Sigmoid colon (tissue), 6 donors: ENCODE measurements at regions not wholly inside any gene's neighbourhood (a gene's known extent, or its start where the extent isn't known, plus 50 kb on each side); places are given as distances from the start of the nearest gene placed in this dataset.

Source experiments
- DNase-seq: peaks from one replicate; pipeline ENCODE4 v3.0.0-alpha.2; 2019
- H3K27ac ChIP-seq, 4 donors: fragments of 200-600 bp; sonication (generic); one replicate each; pipeline ENCODE4 v1.5.1; 2016 to 2019; ENCODE audit warnings: mild to moderate bottlenecking in 1 of 4
- H3K27me3 ChIP-seq, 3 donors: fragments of 200-600 bp; sonication (generic); one replicate each; pipeline ENCODE4 v1.5.1; 2019; ENCODE audit warnings: mild to moderate bottlenecking in 1 of 3
- H3K36me3 ChIP-seq, 4 donors: fragments of 200-600 bp; sonication (generic); one replicate each; pipeline ENCODE4 v1.5.1; 2016 to 2019
- H3K4me1 ChIP-seq, 4 donors: fragments of 200-600 bp; sonication (generic); one replicate each; pipeline ENCODE4 v1.5.1; 2017 to 2019
- H3K4me3 ChIP-seq, 4 donors: fragments of 200-600 bp; sonication (generic); one replicate each; pipeline ENCODE4 v1.5.1; 2017 to 2019; ENCODE audit warnings: mild to moderate bottlenecking in 2 of 4, moderate library complexity in 1 of 4
- H3K9me3 ChIP-seq, 4 donors: fragments of 200-600 bp in 3 of 4; sonication (generic) in 3 of 4; one replicate each; pipeline versions ENCODE4 v1.5.1 to v1.6.1; 2013 to 2019
- CTCF ChIP-seq, 4 experiments: fragments of 450-650 bp in 3 of 4; fragments of 200-600 bp in 1 of 4; IDR thresholded peaks; one replicate each; pipeline ENCODE4 v1.5.1; 2016 to 2019; ENCODE audit warnings: antibody characterized with exemption in 4 of 4, mild to moderate bottlenecking in 3 of 4, moderate library complexity in 2 of 4
- EP300 ChIP-seq, 4 donors: sonication (generic); formaldehyde crosslinking; IDR thresholded peaks; one replicate each; pipeline ENCODE4 v1.6.1; 2017; ENCODE audit warnings: antibody characterized with exemption in 4 of 4
- POLR2A ChIP-seq, 2 donors: fragments of 450-650 bp; IDR thresholded peaks; one replicate each; pipeline ENCODE4 v1.6.1; 2016; ENCODE audit warnings: antibody characterized with exemption in 2 of 2, mild to moderate bottlenecking in 2 of 2, moderate library complexity in 2 of 2
- POLR2AphosphoS5 ChIP-seq, 4 donors: sonication (generic); formaldehyde crosslinking; IDR thresholded peaks; one replicate each; pipeline ENCODE4 v1.6.1; 2017; ENCODE audit warnings: antibody characterized with exemption in 4 of 4
- WGBS, 2 donors: extraction: QIAGEN DNeasy Blood & Tissue Kit; methylation state at CpG; one replicate each; pipeline ENCODE4 v1.1.7; 2013; 5-methylcytosine and 5-hydroxymethylcytosine counted together
- intact Hi-C: fragments of 100-400 bp; cut with DNase I; formaldehyde crosslinking; loops from one replicate; pipeline ENCODE4 v1.15.1; 2023
- donor health status: healthy with polysubstance abuse.
- donor health status: healthy.

- Histone ChIP-seq H3K4me1 (no peaks in the 10 kb centered on the region), H3K27me3 (no peaks in the 10 kb centered on the region), H3K36me3 (no peaks in the 10 kb centered on the region), H3K27ac (peak overlapping the region in 2 of 4 donors; percentile 18 to 25), H3K4me3 (no peak overlapping the region), H3K9me3 (no peaks in the 10 kb centered on the region)
- WGBS, 2 donors: 46 to 52% methylated on average over 17 of the region's 17 CpGs
- DNase-seq: peak; percentile 82
- TF ChIP-seq POLR2A (IDR thresholded peaks at IDR 0.05) (no peak), CTCF (IDR thresholded peaks at IDR 0.05) (no peak), POLR2AphosphoS5 (IDR thresholded peaks at IDR 0.05) (no peak), EP300 (IDR thresholded peaks at IDR 0.05) (no peak)
- intact Hi-C loops: no loop called here
These were observed 147.1 kb upstream of the RGMA start for GRCh38 chr15:93235926-93236780.

- no peak overlapping the region for H3K27ac ChIP-seq
- H3K4me3 ChIP-seq: no peak overlapping the region
These were observed 146.3 kb upstream of the RGMA start for GRCh38 chr15:93235269-93235668.

GRCh38 chr15:93233710-93234109 is 144.7 kb upstream of the RGMA start:
- H3K27ac ChIP-seq: no peak overlapping the region
- DNase-seq: no peak
- H3K27me3 ChIP-seq: no peaks in the 10 kb centered on the region
- TF ChIP-seq POLR2AphosphoS5 (IDR thresholded peaks at IDR 0.05) (no peak), EP300 (IDR thresholded peaks at IDR 0.05) (no peak), POLR2A (IDR thresholded peaks at IDR 0.05) (no peak), CTCF (IDR thresholded peaks at IDR 0.05) (no peak)
- H3K4me3 ChIP-seq: no peak overlapping the region
- intact Hi-C loops: no loop called here
- no peaks in the 10 kb centered on the region for H3K9me3 ChIP-seq
- H3K4me1 ChIP-seq: no peaks in the 10 kb centered on the region
- H3K36me3 ChIP-seq: no peaks in the 10 kb centered on the region
- 81 to 92% methylated on average over 4 of the region's 4 CpGs for WGBS, 2 donors

More at GRCh38 chr15:93235269-93235668, 146.3 kb upstream of the RGMA start:
- intact Hi-C loops: no loop called here
- H3K4me1 ChIP-seq: no peaks in the 10 kb centered on the region
- WGBS, 2 donors: 54 to 78% methylated on average over 5 of the region's 5 CpGs
- no peaks in the 10 kb centered on the region for H3K9me3 ChIP-seq
- H3K36me3 ChIP-seq: no peaks in the 10 kb centered on the region
- H3K27me3 ChIP-seq: no peaks in the 10 kb centered on the region
- DNase-seq: no peak
- TF ChIP-seq POLR2A (IDR thresholded peaks at IDR 0.05) (no peak), CTCF (IDR thresholded peaks at IDR 0.05) (no peak), POLR2AphosphoS5 (IDR thresholded peaks at IDR 0.05) (no peak), EP300 (IDR thresholded peaks at IDR 0.05) (no peak)

GRCh38 chr15:93232845-93233244 is 143.8 kb upstream of the RGMA start:
- intact Hi-C loops: no loop called here
- H3K4me3 ChIP-seq: no peak overlapping the region

More at GRCh38 chr15:93232845-93233244, 143.8 kb upstream of the RGMA start:
- no peaks in the 10 kb centered on the region for H3K36me3 ChIP-seq
- no peak overlapping the region for H3K27ac ChIP-seq
- WGBS, 2 donors: 78 to 80% methylated on average over 8 of the region's 8 CpGs
- H3K27me3 ChIP-seq: no peaks in the 10 kb centered on the region
- no peak for TF ChIP-seq CTCF (IDR thresholded peaks at IDR 0.05)
- TF ChIP-seq POLR2A (IDR thresholded peaks at IDR 0.05): no peak
- TF ChIP-seq EP300 (IDR thresholded peaks at IDR 0.05): no peak
- no peak for TF ChIP-seq POLR2AphosphoS5 (IDR thresholded peaks at IDR 0.05)
- H3K9me3 ChIP-seq: no peaks in the 10 kb centered on the region
- no peaks in the 10 kb centered on the region for H3K4me1 ChIP-seq
- no peak for DNase-seq
